AG04450 (cell line): ENCODE measurements at regions not wholly inside any gene's neighbourhood (a gene's known extent, or its start where the extent isn't known, plus 50 kb on each side); places are given as distances from the start of the nearest gene placed in this dataset.
A peak's percentile ranks its signal among the peaks of the same experiment; 100 is the strongest.

Source experiments
- CTCF ChIA-PET: fragments of 300-600, 350-600 bp; formaldehyde crosslinking; extraction: SDS; loops from one replicate; lab custom pipeline; 2022; ENCODE audit warnings: antibody characterized with exemption, inconsistent platforms; lab: Charles Lee
- POLR2A ChIA-PET: fragments of 350-600 bp; formaldehyde crosslinking; extraction: SDS; loops from one replicate; lab custom pipeline; 2021; ENCODE audit warnings: antibody characterized with exemption, inconsistent platforms; lab: Yijun Ruan, JAX
- DNase-seq: peaks from one replicate; pipeline ENCODE4 v3.0.0-alpha.2; 2011; ENCODE audit warnings: low read depth, low spot score
- H3K27ac ChIP-seq: one replicate; pipeline ENCODE4 v1.5.1; 2012; ENCODE audit warnings: low read depth, low read length, control low read depth
- H3K27me3 ChIP-seq: one replicate; pipeline ENCODE4 v1.6.0; 2012; ENCODE audit warnings: low read length; ENCODE audit not compliant: control insufficient read depth, insufficient read depth
- H3K4me3 ChIP-seq: 2 replicates; pipeline ENCODE4 v1.5.1; 2011; ENCODE audit warnings: mild to moderate bottlenecking, low read depth, low read length, control low read depth
- H3K9me3 ChIP-seq: 2 replicates; pipeline ENCODE4 v1.5.1; 2012; ENCODE audit warnings: low read length; ENCODE audit not compliant: control insufficient read depth, insufficient read depth
- CTCF ChIP-seq: IDR thresholded peaks from 2 replicates; pipeline ENCODE4 v1.5.1; 2011; ENCODE audit warnings: low read depth, low read length, control low read depth, inconsistent platforms

- Histone ChIP-seq H3K27me3 (no peaks in the 10 kb centered on the region), H3K27ac (no peak overlapping the region), H3K9me3 (no peaks in the 10 kb centered on the region), H3K4me3 (no peak overlapping the region)
- ChIA-PET POLR2A (no interaction called here), CTCF (no interaction called here)
- DNase-seq = no peak
- no peak for TF ChIP-seq CTCF
Measured at GRCh38 chrX:131821945-131822622, 201.0 kb upstream of the STK26 start.

- no peak overlapping the region for H3K4me3 ChIP-seq
- CTCF ChIA-PET = no interaction called here
- no peak for DNase-seq
- no peak overlapping the region for H3K27ac ChIP-seq
- H3K27me3 ChIP-seq = no peaks in the 10 kb centered on the region
- POLR2A ChIA-PET = no interaction called here
- TF ChIP-seq CTCF = no peak
- H3K9me3 ChIP-seq = no peaks in the 10 kb centered on the region
Measured at GRCh38 chrX:131826572-131826971, 196.5 kb upstream of the STK26 start.

GRCh38 chrX:131827935-131828334 is 195.2 kb upstream of the STK26 start:
- H3K4me3 ChIP-seq = no peak overlapping the region
- ChIA-PET CTCF (interaction anchor here (2.3 kb wide), 1 partner anchor 14 kb away, joined by 6 read pairs; no protein-coding TSS in a partner anchor), POLR2A (no interaction called here)
- DNase-seq = no peak
- no peak for TF ChIP-seq CTCF
- H3K27me3 ChIP-seq = no peaks in the 10 kb centered on the region
- no peaks in the 10 kb centered on the region for H3K9me3 ChIP-seq
- no peak overlapping the region for H3K27ac ChIP-seq

- Histone ChIP-seq H3K27me3 (no peaks in the 10 kb centered on the region), H3K27ac (no peak overlapping the region), H3K9me3 (no peaks in the 10 kb centered on the region), H3K4me3 (no peak overlapping the region)
- CTCF ChIA-PET = interaction anchor here (2.3 kb wide), 1 partner anchor 13 kb away, joined by 6 read pairs; no protein-coding TSS in a partner anchor
- DNase-seq = no peak
- POLR2A ChIA-PET = no interaction called here
- TF ChIP-seq CTCF = no peak
Measured at GRCh38 chrX:131828482-131828881, 194.6 kb upstream of the STK26 start.

- peak; percentile 26 for TF ChIP-seq CTCF
- H3K4me3 ChIP-seq = no peak overlapping the region
- no peak for DNase-seq
- H3K27me3 ChIP-seq = no peaks in the 10 kb centered on the region
- POLR2A ChIA-PET = no interaction called here
- no peak overlapping the region for H3K27ac ChIP-seq
- H3K9me3 ChIP-seq = no peaks in the 10 kb centered on the region
- CTCF ChIA-PET = no interaction called here
Measured at GRCh38 chrX:131830400-131831184, 192.5 kb upstream of the STK26 start.
